Nephron progenitor cell (in vitro differentiated cells): ENCODE measurements at regions not wholly inside any gene's neighbourhood (a gene's known extent, or its start where the extent isn't known, plus 50 kb on each side); places are given as distances from the start of the nearest gene placed in this dataset.

Experiments
- DNase-seq: peaks from one replicate; pipeline ENCODE4 v3.0.0; 2021
- H3K27ac Mint-ChIP-seq: 2 replicates; pipeline ENCODE4 v1.8.0; 2021; ENCODE audit warnings: mild to moderate bottlenecking, moderate library complexity, mixed read lengths
- H3K27me3 Mint-ChIP-seq: 2 replicates; pipeline ENCODE4 v1.8.0; 2021; ENCODE audit warnings: mild to moderate bottlenecking, low read depth, mixed read lengths; ENCODE audit not compliant: poor library complexity
- H3K36me3 Mint-ChIP-seq: 2 replicates; pipeline ENCODE4 v1.8.0; 2021; ENCODE audit warnings: low read depth, mixed read lengths
- H3K4me1 Mint-ChIP-seq: 2 replicates; pipeline ENCODE4 v1.8.0; 2021; ENCODE audit warnings: mixed read lengths
- H3K4me3 Mint-ChIP-seq: 2 replicates; pipeline ENCODE4 v1.8.0; 2021; ENCODE audit warnings: mild to moderate bottlenecking, moderate library complexity, mixed read lengths
- H3K9me3 Mint-ChIP-seq: 2 replicates; pipeline ENCODE4 v1.8.0; 2021; ENCODE audit warnings: mild to moderate bottlenecking, moderate library complexity, mixed read lengths
- TF ChIP-seq, protein P1 (sequence below): fragments of 200-600 bp; sonication (generic); IDR thresholded peaks from 2 replicates; pipeline ENCODE4 v1.5.0; 2021; ENCODE audit warnings: antibody characterized with exemption

DNA sequence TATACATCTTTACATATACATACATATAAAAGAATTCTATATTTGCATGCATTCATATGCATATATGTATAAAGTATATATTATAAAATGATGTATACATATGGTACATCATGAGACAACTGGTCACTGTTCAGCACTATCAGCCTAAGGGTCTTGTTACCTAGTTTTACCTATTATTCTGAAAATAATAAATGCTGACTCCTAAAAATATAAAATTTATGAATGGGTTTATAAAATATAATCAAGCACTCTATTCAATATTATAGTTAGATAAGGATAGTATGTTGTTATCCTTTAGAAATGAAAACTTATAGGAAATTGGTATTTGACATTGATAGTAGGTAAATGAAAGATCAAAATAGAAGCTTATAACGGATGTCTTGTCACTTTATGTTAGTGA lies 324.2 kb downstream of the GBA3 start:
- no peak overlapping the region for H3K27ac Mint-ChIP-seq
- peaks cover 3% of the 10 kb centered on the region for H3K27me3 Mint-ChIP-seq
- no peaks in the 10 kb centered on the region for H3K9me3 Mint-ChIP-seq
- H3K4me1 Mint-ChIP-seq = peaks cover 5% of the 10 kb centered on the region
- TF ChIP-seq, protein P1, sequence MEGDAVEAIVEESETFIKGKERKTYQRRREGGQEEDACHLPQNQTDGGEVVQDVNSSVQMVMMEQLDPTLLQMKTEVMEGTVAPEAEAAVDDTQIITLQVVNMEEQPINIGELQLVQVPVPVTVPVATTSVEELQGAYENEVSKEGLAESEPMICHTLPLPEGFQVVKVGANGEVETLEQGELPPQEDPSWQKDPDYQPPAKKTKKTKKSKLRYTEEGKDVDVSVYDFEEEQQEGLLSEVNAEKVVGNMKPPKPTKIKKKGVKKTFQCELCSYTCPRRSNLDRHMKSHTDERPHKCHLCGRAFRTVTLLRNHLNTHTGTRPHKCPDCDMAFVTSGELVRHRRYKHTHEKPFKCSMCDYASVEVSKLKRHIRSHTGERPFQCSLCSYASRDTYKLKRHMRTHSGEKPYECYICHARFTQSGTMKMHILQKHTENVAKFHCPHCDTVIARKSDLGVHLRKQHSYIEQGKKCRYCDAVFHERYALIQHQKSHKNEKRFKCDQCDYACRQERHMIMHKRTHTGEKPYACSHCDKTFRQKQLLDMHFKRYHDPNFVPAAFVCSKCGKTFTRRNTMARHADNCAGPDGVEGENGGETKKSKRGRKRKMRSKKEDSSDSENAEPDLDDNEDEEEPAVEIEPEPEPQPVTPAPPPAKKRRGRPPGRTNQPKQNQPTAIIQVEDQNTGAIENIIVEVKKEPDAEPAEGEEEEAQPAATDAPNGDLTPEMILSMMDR = no peak
- no peak overlapping the region for H3K4me3 Mint-ChIP-seq
- no peak for DNase-seq
- H3K36me3 Mint-ChIP-seq = no peaks in the 10 kb centered on the region

DNA sequence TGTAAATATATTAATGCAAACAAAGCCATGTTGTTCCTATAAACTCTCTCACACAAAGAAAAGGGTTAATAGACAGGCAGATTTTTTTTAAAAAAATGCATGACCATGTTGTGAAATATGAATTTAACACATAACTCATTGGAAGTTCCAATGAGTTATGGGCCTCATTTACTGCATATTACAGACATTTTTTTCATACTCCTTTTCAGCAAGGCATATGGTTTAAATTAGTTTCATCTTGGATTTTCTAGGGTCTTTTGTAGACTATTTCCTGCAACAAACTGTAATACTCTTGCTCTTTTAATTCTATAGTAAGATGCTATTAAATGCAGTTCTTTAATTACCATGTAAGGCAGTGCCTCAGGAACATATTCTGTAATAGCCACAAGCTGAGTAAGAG lies 323.1 kb downstream of the GBA3 start:
- Mint-ChIP-seq H3K27me3 (no peaks in the 10 kb centered on the region), H3K4me1 (peaks cover 5% of the 10 kb centered on the region), H3K27ac (no peak overlapping the region), H3K9me3 (no peaks in the 10 kb centered on the region), H3K36me3 (no peaks in the 10 kb centered on the region), H3K4me3 (no peak overlapping the region)
- DNase-seq = no peak
- TF ChIP-seq, protein P1 = no peak

DNA sequence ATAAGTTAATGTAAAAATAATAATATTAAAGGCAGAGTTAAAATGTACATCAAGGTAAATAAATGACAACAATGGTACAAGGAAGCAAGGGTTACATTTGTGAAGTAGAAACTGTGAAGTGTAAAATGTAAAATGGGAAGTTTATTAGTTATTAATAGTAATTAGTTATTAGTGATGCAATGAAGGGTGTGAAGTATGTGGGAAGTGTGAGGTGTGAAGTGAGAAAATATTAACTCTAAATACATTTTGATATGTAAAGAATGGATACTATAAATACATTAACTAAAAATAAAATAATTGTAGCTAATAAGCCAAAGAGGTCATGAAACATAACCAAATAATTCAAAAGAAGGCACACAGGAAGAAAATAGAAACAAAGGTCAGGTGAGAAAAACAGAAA lies 316.4 kb downstream of the GBA3 start:
- Mint-ChIP-seq H3K27me3 (no peaks in the 10 kb centered on the region), H3K4me3 (no peak overlapping the region), H3K4me1 (no peaks in the 10 kb centered on the region), H3K27ac (no peak overlapping the region), H3K36me3 (no peaks in the 10 kb centered on the region), H3K9me3 (peaks cover 6% of the 10 kb centered on the region)
- DNase-seq = no peak
- TF ChIP-seq, protein P1 = no peak

DNA sequence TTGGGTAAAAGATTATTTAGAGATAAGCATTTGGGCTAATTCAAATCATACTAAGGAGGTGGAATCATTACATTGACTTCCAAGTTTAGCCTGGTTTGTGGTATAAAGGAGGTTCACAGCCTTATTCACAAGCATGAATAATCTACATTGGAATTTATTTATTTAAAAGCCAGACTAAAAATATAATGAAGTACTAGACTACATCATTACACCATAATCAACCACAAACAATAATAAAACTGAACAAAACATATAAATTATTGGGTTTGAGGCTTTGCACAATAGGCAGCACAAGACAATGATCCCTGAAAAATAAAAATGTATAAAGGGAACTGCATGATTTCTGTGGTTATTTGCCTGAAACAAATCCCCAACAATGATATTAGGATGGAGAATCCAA lies 314.0 kb downstream of the GBA3 start:
- TF ChIP-seq, protein P1 = no peak
- Mint-ChIP-seq H3K4me1 (no peaks in the 10 kb centered on the region), H3K36me3 (no peaks in the 10 kb centered on the region), H3K27me3 (no peaks in the 10 kb centered on the region), H3K4me3 (no peak overlapping the region), H3K9me3 (peaks cover 6% of the 10 kb centered on the region), H3K27ac (no peak overlapping the region)
- no peak for DNase-seq

DNA sequence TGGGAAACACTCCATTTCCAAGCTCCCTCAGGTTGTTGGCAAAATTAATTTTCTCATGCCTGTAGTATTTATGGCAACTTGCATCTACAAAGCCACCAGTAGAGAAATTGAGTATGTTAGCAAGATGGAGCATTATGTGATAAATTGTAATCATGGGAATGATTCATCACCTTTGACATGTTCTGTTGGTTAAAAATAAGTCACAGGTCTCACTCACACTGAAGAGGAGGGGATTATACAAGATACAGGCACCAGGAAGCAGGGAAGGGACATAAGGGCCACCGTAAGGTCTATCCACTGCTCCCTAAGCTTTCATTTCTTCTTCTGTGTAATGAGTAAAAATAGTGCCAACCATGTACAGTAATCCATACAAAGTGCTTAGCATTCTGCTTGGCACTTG lies 313.0 kb downstream of the GBA3 start:
- no peak overlapping the region for H3K4me3 Mint-ChIP-seq

DNA sequence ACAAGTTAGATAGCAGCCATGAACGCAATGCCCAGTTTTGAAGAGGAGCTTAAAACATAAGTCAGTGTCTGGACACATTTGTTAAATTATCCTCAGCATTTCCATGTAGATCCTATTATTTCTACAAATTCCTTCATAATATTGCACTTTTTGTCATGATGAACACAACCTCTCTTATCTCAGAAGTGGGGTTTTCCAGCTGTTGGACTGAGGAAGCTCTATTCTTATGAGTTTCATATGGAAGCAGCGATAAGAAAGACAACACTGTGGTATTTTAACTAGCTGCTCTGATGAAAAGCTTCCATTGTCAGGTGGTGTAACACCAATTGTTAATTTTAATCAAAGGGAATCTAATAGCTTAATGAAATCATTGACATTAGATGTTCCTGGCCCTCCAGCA lies 308.7 kb downstream of the GBA3 start:
- no peaks in the 10 kb centered on the region for H3K9me3 Mint-ChIP-seq
- H3K27ac Mint-ChIP-seq = no peak overlapping the region
- no peaks in the 10 kb centered on the region for H3K36me3 Mint-ChIP-seq
- DNase-seq = no peak
- no peaks in the 10 kb centered on the region for H3K4me1 Mint-ChIP-seq
- H3K27me3 Mint-ChIP-seq = no peaks in the 10 kb centered on the region
- no peak overlapping the region for H3K4me3 Mint-ChIP-seq
- TF ChIP-seq, protein P1 = no peak

More for the DNA sequence above, 313.0 kb downstream of the GBA3 start:
- peaks cover 6% of the 10 kb centered on the region for H3K9me3 Mint-ChIP-seq
- TF ChIP-seq, protein P1 = no peak
- no peaks in the 10 kb centered on the region for H3K36me3 Mint-ChIP-seq
- H3K27ac Mint-ChIP-seq = no peak overlapping the region
- DNase-seq = no peak
- no peaks in the 10 kb centered on the region for H3K4me1 Mint-ChIP-seq
- H3K27me3 Mint-ChIP-seq = no peaks in the 10 kb centered on the region
